Gastroesophageal sphincter (tissue), 4 donors: ENCODE measurements at regions not wholly inside any gene's neighbourhood (a gene's known extent, or its start where the extent isn't known, plus 50 kb on each side); places are given as distances from the start of the nearest gene placed in this dataset.

ENCODE experiments used
- ATAC-seq: fragments of 150-250 bp; one replicate; pipeline ENCODE4 v1.9.1; 2016; ENCODE audit warnings: mild to moderate bottlenecking, moderate library complexity
- H3K27ac ChIP-seq, 4 donors: fragments of 200-600 bp; sonication (generic) in 3 of 4; 1 replicate in 3 of 4; 2 replicates in 1 of 4; pipeline ENCODE4 v1.5.1; 2016 to 2019
- H3K27me3 ChIP-seq: fragments of 200-600 bp; sonication (generic); one replicate; pipeline ENCODE4 v1.5.1; 2019
- H3K36me3 ChIP-seq, 2 donors: fragments of 200-600 bp; sonication (generic); one replicate each; pipeline ENCODE4 v1.5.1; 2019; ENCODE audit warnings: control low read depth in 1 of 2
- H3K4me1 ChIP-seq, 3 donors: fragments of 200-600 bp; sonication (generic); 1 replicate in 2 of 3; 2 replicates in 1 of 3; pipeline ENCODE4 v1.5.1; 2016 to 2019; ENCODE audit warnings: control low read depth in 2 of 3
- H3K4me3 ChIP-seq, 2 donors: fragments of 200-600 bp; sonication (generic); one replicate each; pipeline ENCODE4 v1.5.1; 2019; ENCODE audit warnings: mild to moderate bottlenecking in 1 of 2, moderate library complexity in 1 of 2
- H3K9me3 ChIP-seq, 3 donors: fragments of 200-600 bp; sonication (generic); one replicate each; pipeline ENCODE4 v1.5.1; 2017 to 2019; ENCODE audit warnings: control low read depth in 2 of 3
- EP300 ChIP-seq: sonication (generic); formaldehyde crosslinking; IDR thresholded peaks from one replicate; pipeline ENCODE4 v1.6.1; 2017; ENCODE audit warnings: antibody characterized with exemption, mild to moderate bottlenecking
- POLR2A ChIP-seq, 2 donors: fragments of 450-650 bp; IDR thresholded peaks; one replicate each; pipeline ENCODE4 v1.6.1; 2017; ENCODE audit warnings: antibody characterized with exemption in 2 of 2, mild to moderate bottlenecking in 2 of 2, moderate library complexity in 1 of 2
- POLR2AphosphoS5 ChIP-seq: sonication (generic); formaldehyde crosslinking; IDR thresholded peaks from one replicate; pipeline ENCODE4 v1.6.1; 2017; ENCODE audit warnings: antibody characterized with exemption
- WGBS, 2 donors: methylation state at CpG; one replicate each; pipeline ENCODE4 v1.1.5; 2018; ENCODE audit warnings: low coverage in 1 of 2; 5-methylcytosine and 5-hydroxymethylcytosine counted together
- TF ChIP-seq, protein P1 (sequence below), 4 experiments: fragments of 200-600 bp in 2 of 4; fragments of 450-650 bp in 2 of 4; sonication (generic) in 1 of 4; IDR thresholded peaks; one replicate each; pipeline ENCODE4 v1.5.1; 2017 to 2019; ENCODE audit warnings: antibody characterized with exemption in 4 of 4, mild to moderate bottlenecking in 2 of 4, moderate library complexity in 2 of 4

DNA sequence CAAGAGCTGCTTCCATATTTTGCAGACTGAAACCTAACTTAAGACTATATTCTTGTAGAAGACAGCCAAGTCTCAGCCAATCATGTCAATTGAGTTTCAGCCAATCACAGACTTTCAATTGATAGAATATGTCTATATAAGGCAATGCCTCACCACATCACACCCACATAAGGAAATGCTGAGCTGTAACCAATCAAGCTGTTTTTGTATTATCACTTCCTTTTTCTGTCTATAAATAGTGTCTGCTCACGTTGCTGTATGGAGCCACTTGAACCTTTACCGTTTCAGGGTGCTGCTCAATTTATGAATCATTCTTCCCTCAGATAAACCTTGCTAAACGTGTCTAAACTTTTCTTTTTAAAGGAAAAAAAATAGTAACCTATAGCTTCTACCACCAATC, 1554.4 kb upstream of the LRRTM1 start:
- H3K4me1 ChIP-seq: no peaks in the 10 kb centered on the region
- H3K27ac ChIP-seq: no peak overlapping the region
- no peak for ATAC-seq
- H3K9me3 ChIP-seq: no peaks in the 10 kb centered on the region
- H3K4me3 ChIP-seq: no peak overlapping the region
- TF ChIP-seq EP300 (no peak), POLR2A (IDR thresholded peaks at IDR 0.05) (no peak), POLR2AphosphoS5 (no peak)
- TF ChIP-seq, protein P1, sequence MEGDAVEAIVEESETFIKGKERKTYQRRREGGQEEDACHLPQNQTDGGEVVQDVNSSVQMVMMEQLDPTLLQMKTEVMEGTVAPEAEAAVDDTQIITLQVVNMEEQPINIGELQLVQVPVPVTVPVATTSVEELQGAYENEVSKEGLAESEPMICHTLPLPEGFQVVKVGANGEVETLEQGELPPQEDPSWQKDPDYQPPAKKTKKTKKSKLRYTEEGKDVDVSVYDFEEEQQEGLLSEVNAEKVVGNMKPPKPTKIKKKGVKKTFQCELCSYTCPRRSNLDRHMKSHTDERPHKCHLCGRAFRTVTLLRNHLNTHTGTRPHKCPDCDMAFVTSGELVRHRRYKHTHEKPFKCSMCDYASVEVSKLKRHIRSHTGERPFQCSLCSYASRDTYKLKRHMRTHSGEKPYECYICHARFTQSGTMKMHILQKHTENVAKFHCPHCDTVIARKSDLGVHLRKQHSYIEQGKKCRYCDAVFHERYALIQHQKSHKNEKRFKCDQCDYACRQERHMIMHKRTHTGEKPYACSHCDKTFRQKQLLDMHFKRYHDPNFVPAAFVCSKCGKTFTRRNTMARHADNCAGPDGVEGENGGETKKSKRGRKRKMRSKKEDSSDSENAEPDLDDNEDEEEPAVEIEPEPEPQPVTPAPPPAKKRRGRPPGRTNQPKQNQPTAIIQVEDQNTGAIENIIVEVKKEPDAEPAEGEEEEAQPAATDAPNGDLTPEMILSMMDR (IDR thresholded peaks at IDR 0.05): no peak
- no peaks in the 10 kb centered on the region for H3K27me3 ChIP-seq
- 53% methylated on average over 2 to 3 of the region's 3 CpGs for WGBS, 2 donors
- H3K36me3 ChIP-seq: no peaks in the 10 kb centered on the region

DNA sequence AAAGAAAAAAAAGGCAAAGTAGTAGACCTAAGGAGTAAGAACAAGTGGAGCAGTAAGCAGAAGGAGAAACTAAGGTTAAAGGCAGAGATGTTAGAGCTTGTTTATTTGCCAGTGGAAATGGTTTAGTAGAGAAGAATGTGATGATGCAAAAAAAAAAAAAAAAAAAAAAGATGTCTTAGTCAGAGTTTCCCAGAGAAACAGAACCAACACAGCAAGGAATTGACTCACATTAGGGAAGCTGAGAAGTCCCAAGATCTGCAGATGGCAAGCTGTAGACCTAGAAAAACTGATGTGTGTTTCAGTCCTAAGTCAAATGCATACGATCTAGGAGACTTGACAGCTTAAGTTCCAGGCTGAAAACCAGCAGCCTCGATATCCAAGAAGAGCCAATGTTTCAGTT, 1548.8 kb upstream of the LRRTM1 start:
- TF ChIP-seq, protein P1 (IDR thresholded peaks at IDR 0.05): no peak
- TF ChIP-seq EP300: no peak
- no peak for TF ChIP-seq POLR2A (IDR thresholded peaks at IDR 0.05)
- no peak for TF ChIP-seq POLR2AphosphoS5
- Histone ChIP-seq H3K36me3 (no peaks in the 10 kb centered on the region), H3K9me3 (no peaks in the 10 kb centered on the region), H3K27ac (no peak overlapping the region), H3K4me3 (no peak overlapping the region), H3K27me3 (no peaks in the 10 kb centered on the region), H3K4me1 (no peaks in the 10 kb centered on the region)
- 88 to 92% methylated on average over 2 of the region's 2 CpGs for WGBS, 2 donors
- no peak for ATAC-seq

DNA sequence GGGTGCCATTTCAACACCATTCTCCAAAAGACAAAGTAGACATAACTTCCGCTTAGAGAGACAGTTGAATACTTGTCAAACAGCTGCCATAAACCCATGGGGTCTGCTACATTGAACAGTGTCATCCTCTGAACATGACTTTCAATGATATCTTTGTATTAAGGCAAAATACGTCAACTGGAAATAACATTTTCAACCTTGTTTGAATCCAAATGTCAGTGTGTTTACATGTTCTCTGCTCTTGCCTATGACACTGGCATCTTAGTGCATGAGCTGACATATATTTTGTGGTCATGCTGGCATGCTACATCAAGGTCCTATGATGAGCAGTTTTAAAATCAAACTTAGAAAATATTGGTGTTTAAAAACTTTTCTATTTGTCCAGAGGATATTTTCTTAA, 1548.1 kb upstream of the LRRTM1 start:
- H3K4me1 ChIP-seq: no peaks in the 10 kb centered on the region
- TF ChIP-seq POLR2A (IDR thresholded peaks at IDR 0.05) (no peak), POLR2AphosphoS5 (no peak), EP300 (no peak)
- TF ChIP-seq, protein P1 (IDR thresholded peaks at IDR 0.05): no peak
- no peaks in the 10 kb centered on the region for H3K36me3 ChIP-seq
- WGBS, 2 donors: 80 to 81% methylated on average over 2 of the region's 2 CpGs
- ATAC-seq: no peak
- no peak overlapping the region for H3K4me3 ChIP-seq
- H3K27ac ChIP-seq: no peak overlapping the region
- no peaks in the 10 kb centered on the region for H3K27me3 ChIP-seq
- H3K9me3 ChIP-seq: no peaks in the 10 kb centered on the region

DNA sequence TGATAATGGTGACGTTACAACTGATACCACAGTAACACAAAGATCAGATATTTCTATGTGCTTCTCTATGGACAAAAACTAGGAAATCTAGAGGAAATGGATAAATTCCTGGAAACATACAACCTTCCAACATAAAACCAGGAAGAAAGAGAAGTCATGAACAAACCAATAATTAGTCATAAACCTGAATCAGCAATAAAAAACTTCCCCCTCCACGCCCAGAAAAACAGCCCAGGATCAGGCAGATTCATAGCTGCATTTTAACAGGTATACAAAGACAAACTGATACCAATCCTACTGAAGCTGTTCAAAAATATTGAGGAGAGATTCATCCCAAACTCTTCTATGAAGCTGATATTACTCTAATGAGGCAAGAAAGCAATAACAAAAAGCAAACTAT, 1535.2 kb upstream of the LRRTM1 start:
- Histone ChIP-seq H3K36me3 (no peaks in the 10 kb centered on the region), H3K4me1 (no peaks in the 10 kb centered on the region), H3K27ac (no peak overlapping the region), H3K27me3 (no peaks in the 10 kb centered on the region), H3K9me3 (no peaks in the 10 kb centered on the region), H3K4me3 (no peak overlapping the region)
- TF ChIP-seq EP300 (no peak), POLR2AphosphoS5 (no peak), POLR2A (IDR thresholded peaks at IDR 0.05) (no peak)
- TF ChIP-seq, protein P1 (IDR thresholded peaks at IDR 0.05): no peak
- WGBS, 2 donors: 52 to 83% methylated on average over 1 to 2 of the region's 2 CpGs
- ATAC-seq: no peak

DNA sequence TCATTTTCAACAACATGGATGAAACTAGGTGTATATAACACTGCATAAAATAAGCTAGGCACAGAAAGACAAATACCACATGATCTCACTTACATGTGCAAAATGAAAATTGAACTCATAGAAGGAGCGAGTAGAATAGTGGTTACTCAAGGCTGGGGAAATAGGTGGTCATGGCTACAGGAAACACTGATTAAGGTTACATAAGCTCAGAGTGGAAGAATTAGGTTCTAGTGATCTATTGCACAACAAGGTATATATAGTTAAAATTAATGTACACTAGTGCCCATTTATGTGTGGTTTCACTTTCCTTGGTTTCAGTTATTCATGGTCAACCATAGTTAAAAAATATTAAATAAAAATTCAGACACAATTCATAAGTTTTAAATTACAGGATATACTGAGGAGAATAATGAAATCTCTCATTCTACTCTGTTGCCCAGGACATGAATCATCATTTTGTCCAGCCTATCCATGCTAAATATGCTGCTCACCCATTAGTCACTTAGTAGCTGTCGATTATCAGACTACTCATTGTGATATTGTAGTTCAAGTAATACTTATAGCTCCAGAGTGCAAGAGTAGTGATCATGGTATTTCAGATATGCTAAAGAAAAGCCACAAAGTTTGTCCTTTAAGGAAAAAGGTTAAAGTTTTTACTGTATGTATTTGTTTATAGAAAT, 1530.9 kb upstream of the LRRTM1 start:
- no peak for TF ChIP-seq EP300
- TF ChIP-seq, protein P1 (IDR thresholded peaks at IDR 0.05): no peak
- no peak for TF ChIP-seq POLR2A (IDR thresholded peaks at IDR 0.05)
- TF ChIP-seq POLR2AphosphoS5: no peak
- H3K4me1 ChIP-seq: no peaks in the 10 kb centered on the region
- H3K9me3 ChIP-seq: peaks cover 0 to 41% (median 0%) of the 10 kb centered on the region in 3 donors
- H3K36me3 ChIP-seq: no peaks in the 10 kb centered on the region
- H3K4me3 ChIP-seq: no peak overlapping the region
- ATAC-seq: no peak
- no peaks in the 10 kb centered on the region for H3K27me3 ChIP-seq
- 64 to 84% methylated on average over 2 of the region's 2 CpGs for WGBS, 2 donors
- no peak overlapping the region for H3K27ac ChIP-seq
